Activated CD8-positive, alpha-beta memory T cell treated with anti-CD3 and anti-CD28 coated beads, Interleukin-2, amount 10 ng/mL, durations not matched to agents 7 days and 5 days (primary cell): ENCODE measurements at regions not wholly inside any gene's neighbourhood (a gene's known extent, or its start where the extent isn't known, plus 50 kb on each side); places are given as distances from the start of the nearest gene placed in this dataset.

ENCODE experiments used
- ATAC-seq: fragments of 150-1000 bp; cut with Tn5 transposase; one replicate; pipeline ENCODE4 v1.10.0; 2021; ENCODE audit warnings: moderate library complexity
- CTCF ChIA-PET: fragments of 350-600 bp; sonication (Branson Sonifier 250); formaldehyde crosslinking; loops from one replicate; lab custom pipeline; 2021; ENCODE audit warnings: antibody characterized with exemption; lab: Charles Lee
- DNase-seq: peaks from one replicate; pipeline ENCODE4 v3.0.0-alpha.2; 2020
- H3K27ac Mint-ChIP-seq: one replicate; pipeline ENCODE4 v1.8.0; 2021; ENCODE audit warnings: mild to moderate bottlenecking, mixed read lengths
- H3K27me3 Mint-ChIP-seq: one replicate; pipeline ENCODE4 v1.8.0; 2021; ENCODE audit warnings: mixed read lengths
- H3K36me3 Mint-ChIP-seq: one replicate; pipeline ENCODE4 v1.8.0; 2021; ENCODE audit warnings: mild to moderate bottlenecking, mixed read lengths
- H3K4me1 Mint-ChIP-seq: one replicate; pipeline ENCODE4 v1.8.0; 2021; ENCODE audit warnings: mixed read lengths
- H3K4me3 Mint-ChIP-seq: one replicate; pipeline ENCODE4 v1.8.0; 2021; ENCODE audit warnings: mild to moderate bottlenecking, moderate library complexity, mixed read lengths
- H3K9me3 Mint-ChIP-seq: one replicate; pipeline ENCODE4 v1.8.0; 2022; ENCODE audit warnings: low read depth, mixed read lengths

GRCh38 chr12:77777274-77777673 is 53.4 kb upstream of the NAV3 start:
- Mint-ChIP-seq H3K27me3 (no peaks in the 10 kb centered on the region), H3K27ac (no peak overlapping the region), H3K4me1 (no peaks in the 10 kb centered on the region), H3K36me3 (no peaks in the 10 kb centered on the region), H3K4me3 (no peak overlapping the region), H3K9me3 (peaks cover 7% of the 10 kb centered on the region)
- DNase-seq (no peak), ATAC-seq (no peak)
- CTCF ChIA-PET: no interaction called here

DNA sequence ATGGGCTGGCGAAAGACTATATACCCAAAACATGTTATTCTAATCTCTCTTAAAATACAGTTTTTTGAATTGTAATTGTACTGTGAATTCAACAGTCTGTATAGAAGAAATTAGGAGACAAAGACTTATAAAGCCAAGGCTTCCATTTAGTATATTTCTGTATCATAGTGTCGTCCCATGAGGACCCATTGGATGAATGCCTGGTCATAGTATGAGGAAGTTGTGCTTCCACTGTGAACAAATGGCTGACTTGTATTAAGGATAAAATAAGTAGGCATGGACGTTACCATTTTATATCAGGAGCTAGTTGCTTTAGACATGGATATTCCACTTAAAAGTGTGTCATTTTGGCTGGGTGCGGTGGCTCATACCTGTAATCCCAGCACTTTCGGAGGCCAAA is 55.9 kb upstream of the NAV3 start:
- no peak for DNase-seq
- Mint-ChIP-seq H3K27ac (no peak overlapping the region), H3K9me3 (peaks cover 9% of the 10 kb centered on the region), H3K27me3 (no peaks in the 10 kb centered on the region), H3K36me3 (no peaks in the 10 kb centered on the region), H3K4me1 (no peaks in the 10 kb centered on the region), H3K4me3 (no peak overlapping the region)
- ATAC-seq: no peak
- CTCF ChIA-PET: no interaction called here

GRCh38 chr12:77772676-77773298 is 57.9 kb upstream of the NAV3 start:
- no peak overlapping the region for H3K27ac Mint-ChIP-seq
- peaks cover 11% of the 10 kb centered on the region for H3K9me3 Mint-ChIP-seq
- CTCF ChIA-PET: no interaction called here

DNA sequence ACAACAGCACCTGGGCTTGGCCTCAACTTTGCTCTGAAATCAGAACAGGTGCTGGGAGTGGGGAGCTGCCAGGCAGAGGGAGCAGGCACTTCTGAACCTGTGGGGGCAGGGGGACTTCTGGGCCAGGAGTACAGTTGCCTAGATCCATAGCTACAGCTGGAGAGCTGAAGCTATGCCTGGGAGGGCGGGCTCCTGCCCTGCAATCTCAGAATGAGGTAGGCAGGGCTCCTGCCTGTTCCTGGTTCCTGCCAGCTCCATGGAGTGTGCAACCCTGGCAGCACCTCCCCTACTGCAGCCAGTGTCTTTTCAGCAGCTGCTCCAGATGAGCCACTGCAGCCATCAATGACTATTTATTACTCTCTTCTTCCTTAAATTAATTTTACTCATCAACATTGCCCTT is 62.1 kb upstream of the NAV3 start:
- Mint-ChIP-seq H3K27me3 (no peaks in the 10 kb centered on the region), H3K36me3 (no peaks in the 10 kb centered on the region)
- CTCF ChIA-PET: no interaction called here

More at GRCh38 chr12:77772676-77773298, 57.9 kb upstream of the NAV3 start:
- no peaks in the 10 kb centered on the region for H3K4me1 Mint-ChIP-seq
- no peak overlapping the region for H3K4me3 Mint-ChIP-seq
- H3K36me3 Mint-ChIP-seq: no peaks in the 10 kb centered on the region
- ATAC-seq (no peak), DNase-seq (no peak)
- no peaks in the 10 kb centered on the region for H3K27me3 Mint-ChIP-seq

GRCh38 chr12:77767756-77768343 is 62.8 kb upstream of the NAV3 start:
- H3K36me3 Mint-ChIP-seq: no peaks in the 10 kb centered on the region
- H3K4me3 Mint-ChIP-seq: no peak overlapping the region
- H3K9me3 Mint-ChIP-seq: peaks cover 13% of the 10 kb centered on the region
- no peak for DNase-seq
- ATAC-seq: no peak
- CTCF ChIA-PET: no interaction called here
- no peaks in the 10 kb centered on the region for H3K4me1 Mint-ChIP-seq
- H3K27ac Mint-ChIP-seq: no peak overlapping the region
- H3K27me3 Mint-ChIP-seq: no peaks in the 10 kb centered on the region

More for the DNA sequence above, 62.1 kb upstream of the NAV3 start:
- Mint-ChIP-seq H3K9me3 (peaks cover 11% of the 10 kb centered on the region), H3K27ac (no peak overlapping the region), H3K4me1 (no peaks in the 10 kb centered on the region), H3K4me3 (no peak overlapping the region)
- DNase-seq (no peak), ATAC-seq (no peak)

GRCh38 chr12:77767335-77767734 is 63.4 kb upstream of the NAV3 start:
- Mint-ChIP-seq H3K4me3 (no peak overlapping the region), H3K4me1 (no peaks in the 10 kb centered on the region), H3K36me3 (no peaks in the 10 kb centered on the region), H3K27me3 (no peaks in the 10 kb centered on the region), H3K9me3 (peaks cover 13% of the 10 kb centered on the region), H3K27ac (no peak overlapping the region)
- no peak for ATAC-seq
- DNase-seq: no peak
- CTCF ChIA-PET: no interaction called here

DNA sequence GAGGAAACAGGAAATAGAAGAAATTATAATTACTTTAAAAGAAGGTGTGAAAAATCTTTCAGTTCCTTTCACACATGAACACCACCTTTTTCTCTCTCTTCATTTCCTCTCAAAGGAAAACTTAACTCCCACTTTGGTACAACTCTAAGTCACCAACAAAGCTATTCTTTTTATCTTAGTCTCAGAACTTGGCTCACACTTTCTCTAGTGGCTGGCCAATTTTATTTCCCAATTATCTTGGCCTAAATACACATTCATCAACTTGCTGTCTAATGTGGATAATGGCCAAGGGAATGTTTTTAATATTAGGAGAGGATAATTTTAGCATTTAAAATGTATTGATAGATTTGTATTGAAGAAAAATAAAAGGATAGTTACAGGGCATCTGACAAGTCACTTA is 64.5 kb upstream of the NAV3 start:
- Mint-ChIP-seq H3K27me3 (no peaks in the 10 kb centered on the region), H3K27ac (no peak overlapping the region), H3K4me1 (no peaks in the 10 kb centered on the region), H3K9me3 (peaks cover 13% of the 10 kb centered on the region), H3K36me3 (no peaks in the 10 kb centered on the region), H3K4me3 (no peak overlapping the region)
- DNase-seq: no peak
- ATAC-seq: no peak
- CTCF ChIA-PET: no interaction called here

DNA sequence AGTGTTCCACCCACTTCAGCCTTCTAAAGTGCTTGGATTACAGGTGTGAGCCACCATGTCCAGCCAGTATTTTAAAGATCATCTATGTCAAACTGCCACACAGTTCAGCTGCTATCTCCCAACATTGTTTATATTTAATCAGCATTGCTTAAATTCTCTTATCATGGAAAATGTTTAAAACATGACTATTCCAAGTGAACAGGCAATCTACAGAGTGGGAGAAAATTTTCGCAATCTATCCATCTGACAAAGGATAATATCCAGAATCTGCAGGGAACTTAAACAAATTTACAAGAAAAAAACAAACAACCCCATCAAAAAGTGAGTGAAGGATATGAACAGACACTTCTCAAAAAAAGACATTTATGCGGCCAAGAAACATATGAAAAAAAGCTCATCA is 69.4 kb upstream of the NAV3 start:
- Mint-ChIP-seq H3K27ac (no peak overlapping the region), H3K36me3 (no peaks in the 10 kb centered on the region), H3K4me3 (no peak overlapping the region), H3K4me1 (no peaks in the 10 kb centered on the region), H3K9me3 (peaks cover 9% of the 10 kb centered on the region), H3K27me3 (no peaks in the 10 kb centered on the region)
- CTCF ChIA-PET: no interaction called here
- ATAC-seq: no peak
- DNase-seq: no peak

- ATAC-seq: no peak
- H3K4me3 Mint-ChIP-seq: no peak overlapping the region
- DNase-seq: no peak
- H3K27me3 Mint-ChIP-seq: no peaks in the 10 kb centered on the region
- no peak overlapping the region for H3K27ac Mint-ChIP-seq
- CTCF ChIA-PET: no interaction called here
- peaks cover 7% of the 10 kb centered on the region for H3K9me3 Mint-ChIP-seq
- no peaks in the 10 kb centered on the region for H3K36me3 Mint-ChIP-seq
- no peaks in the 10 kb centered on the region for H3K4me1 Mint-ChIP-seq
Observed at GRCh38 chr12:77760271-77761025, 70.2 kb upstream of the NAV3 start.

GRCh38 chr12:77754086-77754485 is 76.6 kb upstream of the NAV3 start:
- no peak for DNase-seq
- H3K27ac Mint-ChIP-seq: no peak overlapping the region
- peaks cover 6% of the 10 kb centered on the region for H3K9me3 Mint-ChIP-seq
- H3K36me3 Mint-ChIP-seq: no peaks in the 10 kb centered on the region
- no peak overlapping the region for H3K4me3 Mint-ChIP-seq
- CTCF ChIA-PET: no interaction called here
- no peak for ATAC-seq
- no peaks in the 10 kb centered on the region for H3K4me1 Mint-ChIP-seq
- H3K27me3 Mint-ChIP-seq: no peaks in the 10 kb centered on the region

DNA sequence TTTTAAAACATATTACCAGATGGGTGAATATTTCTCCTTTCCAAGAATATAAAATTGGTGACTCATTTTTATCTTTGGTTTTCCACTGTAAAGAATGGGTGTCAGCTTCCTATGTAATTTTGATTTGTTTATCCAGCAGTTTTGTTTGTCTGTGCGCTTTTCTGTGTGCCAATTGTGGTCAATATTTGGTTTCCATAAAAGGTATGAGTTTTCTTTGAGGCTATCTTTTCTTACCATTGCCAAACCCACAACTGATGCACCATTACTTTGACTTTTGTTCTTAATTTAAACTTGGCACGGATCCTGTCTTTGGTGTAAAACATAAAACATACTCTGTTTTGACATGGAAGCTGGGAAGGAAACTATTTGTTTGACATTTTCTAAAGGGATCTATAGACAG is 78.8 kb upstream of the NAV3 start:
- H3K27me3 Mint-ChIP-seq: no peaks in the 10 kb centered on the region
- H3K4me3 Mint-ChIP-seq: no peak overlapping the region
- no peaks in the 10 kb centered on the region for H3K36me3 Mint-ChIP-seq
- CTCF ChIA-PET: no interaction called here
- ATAC-seq: no peak
- no peaks in the 10 kb centered on the region for H3K4me1 Mint-ChIP-seq
- no peak for DNase-seq
- no peak overlapping the region for H3K27ac Mint-ChIP-seq
- H3K9me3 Mint-ChIP-seq: peaks cover 9% of the 10 kb centered on the region

DNA sequence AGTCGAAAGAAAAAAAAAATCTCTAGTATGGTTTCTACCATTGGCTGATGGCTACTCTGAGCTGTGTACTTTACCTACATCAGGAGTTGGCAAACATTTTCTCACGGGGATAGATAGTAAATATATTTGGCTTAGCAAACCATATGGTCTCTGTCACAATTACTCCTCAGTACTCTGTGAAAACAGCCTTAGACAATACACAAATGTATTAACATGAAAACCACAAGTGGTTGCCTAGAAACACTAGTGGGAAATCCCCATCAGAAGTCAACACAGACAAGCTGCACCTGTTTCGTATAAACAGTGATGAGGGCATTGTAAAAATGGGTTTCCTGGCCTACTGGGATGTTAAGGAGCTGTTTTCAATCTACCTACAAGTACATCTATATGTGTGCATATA is 84.6 kb upstream of the NAV3 start:
- Mint-ChIP-seq H3K27ac (no peak overlapping the region), H3K27me3 (no peaks in the 10 kb centered on the region), H3K9me3 (peaks cover 6% of the 10 kb centered on the region), H3K36me3 (no peaks in the 10 kb centered on the region), H3K4me1 (no peaks in the 10 kb centered on the region), H3K4me3 (no peak overlapping the region)
- CTCF ChIA-PET: no interaction called here
- DNase-seq (no peak), ATAC-seq (no peak)

DNA sequence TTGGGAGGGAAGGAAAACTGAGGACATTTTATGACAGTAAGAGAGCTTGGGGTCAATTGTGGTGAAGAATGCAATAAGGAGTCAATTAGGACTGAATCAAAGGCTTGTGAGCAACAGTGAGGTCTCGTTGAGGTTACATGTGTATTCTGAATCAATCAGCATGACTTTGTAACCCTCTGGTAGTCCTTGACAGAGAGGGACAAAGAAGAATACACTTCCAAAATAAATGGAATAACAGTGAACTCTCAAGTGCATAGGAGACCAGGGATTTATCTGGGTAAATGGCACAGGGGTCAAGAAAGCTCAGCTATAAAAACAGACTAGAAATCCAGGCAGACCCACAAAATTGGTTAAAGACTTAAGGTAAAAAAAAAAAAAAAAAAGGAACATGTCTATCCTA is 85.1 kb upstream of the NAV3 start:
- peaks cover 6% of the 10 kb centered on the region for H3K9me3 Mint-ChIP-seq
- H3K4me3 Mint-ChIP-seq: no peak overlapping the region
- CTCF ChIA-PET: no interaction called here
- H3K4me1 Mint-ChIP-seq: no peaks in the 10 kb centered on the region
- DNase-seq: no peak
- H3K27me3 Mint-ChIP-seq: no peaks in the 10 kb centered on the region
- ATAC-seq: no peak
- H3K36me3 Mint-ChIP-seq: no peaks in the 10 kb centered on the region
- no peak overlapping the region for H3K27ac Mint-ChIP-seq

DNA sequence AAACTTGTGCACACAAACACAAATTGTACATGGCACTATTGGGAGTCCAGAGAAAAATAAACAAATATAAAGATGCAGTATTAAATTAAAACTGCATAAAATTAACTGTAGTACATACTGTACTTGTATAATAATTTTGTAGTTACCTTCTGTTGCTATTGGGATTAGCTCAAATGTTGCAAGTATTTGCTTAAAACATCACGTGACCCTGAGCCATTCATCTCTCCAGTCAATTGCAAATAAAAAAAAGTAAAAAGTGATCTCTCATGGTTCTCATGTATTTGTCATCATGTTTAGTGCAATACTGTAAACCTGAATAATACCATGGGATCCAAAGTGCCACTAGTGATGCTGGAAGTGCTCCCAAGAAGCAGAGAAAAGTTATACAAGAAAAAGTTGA is 88.1 kb upstream of the NAV3 start:
- no peak overlapping the region for H3K27ac Mint-ChIP-seq
- DNase-seq (no peak), ATAC-seq (no peak)
- no peaks in the 10 kb centered on the region for H3K27me3 Mint-ChIP-seq
- CTCF ChIA-PET: no interaction called here
- no peaks in the 10 kb centered on the region for H3K36me3 Mint-ChIP-seq
- H3K4me3 Mint-ChIP-seq: no peak overlapping the region
- H3K4me1 Mint-ChIP-seq: no peaks in the 10 kb centered on the region
- peaks cover 2% of the 10 kb centered on the region for H3K9me3 Mint-ChIP-seq
